PC-9 (cell line): ENCODE measurements at regions not wholly inside any gene's neighbourhood (a gene's known extent, or its start where the extent isn't known, plus 50 kb on each side); places are given as distances from the start of the nearest gene placed in this dataset.

Experiments
- BruUV-seq: library from RNA; stranded (reverse); fragments of 400-500 nt; replicated peaks from 2 replicates; lab custom pipeline; 2021; lab: Mats Ljungman, UMichigan
- CTCF ChIA-PET: fragments of 300-600 bp; sonication (Branson Sonifier 250); formaldehyde crosslinking; loops from one replicate; lab custom pipeline; 2022; ENCODE audit warnings: antibody characterized with exemption; lab: Charles Lee
- POLR2A ChIA-PET: fragments of 300-600 bp; sonication (Branson Sonifier 250); formaldehyde crosslinking; loops from one replicate; lab custom pipeline; 2022; ENCODE audit warnings: antibody characterized with exemption; ENCODE audit not compliant: unreplicated experiment; lab: Charles Lee
- DNase-seq, 2 experiments: peaks; one replicate each; pipeline versions ENCODE4 v3.0.0 to v3.0.0-alpha.2; 2015 to 2022; ENCODE audit warnings: mixed read lengths in 1 of 2
- H2AFZ ChIP-seq: fragments of 200-600 bp; sonication (generic); 2 replicates; pipeline ENCODE4 v1.8.1; 2017; ENCODE audit warnings: antibody characterized with exemption
- H3F3A ChIP-seq: fragments of 200-600 bp; sonication (generic); 2 replicates; pipeline ENCODE4 v1.8.1; 2017; ENCODE audit warnings: antibody characterized with exemption, mild to moderate bottlenecking, low read depth; ENCODE audit not compliant: insufficient read depth
- H3K27ac ChIP-seq: fragments of 200-600 bp; sonication (generic); 2 replicates; pipeline ENCODE4 v1.6.1; 2016; ENCODE audit warnings: mixed run types
- H3K27me3 ChIP-seq: fragments of 200-600 bp; sonication (generic); 2 replicates; pipeline ENCODE4 v1.6.1; 2016; ENCODE audit warnings: low read depth, mixed run types; ENCODE audit not compliant: insufficient read depth
- H3K36me3 ChIP-seq: fragments of 200-600 bp; sonication (generic); 2 replicates; pipeline ENCODE4 v1.6.1; 2016; ENCODE audit warnings: low read depth, mixed run types
- H3K4me1 ChIP-seq: fragments of 200-600 bp; sonication (generic); replicated peaks from 2 replicates; pipeline ENCODE4 v1.6.1; 2016; ENCODE audit warnings: mixed run types; ENCODE audit not compliant: insufficient read depth
- H3K4me2 ChIP-seq: fragments of 200-600 bp; sonication (generic); 2 replicates; pipeline ENCODE4 v1.6.1; 2017; ENCODE audit warnings: mixed run types
- H3K4me3 ChIP-seq: fragments of 200-600 bp; sonication (generic); 2 replicates; pipeline ENCODE4 v1.6.1; 2016; ENCODE audit warnings: mixed run types
- H3K79me2 ChIP-seq: fragments of 200-600 bp; sonication (generic); 2 replicates; pipeline ENCODE4 v1.6.1; 2017; ENCODE audit warnings: low read depth, mixed run types
- H3K9me2 ChIP-seq: fragments of 200-600 bp; sonication (generic); 2 replicates; pipeline ENCODE4 v1.8.1; 2017; ENCODE audit warnings: mild to moderate bottlenecking; ENCODE audit not compliant: insufficient read depth
- H3K9me3 ChIP-seq: fragments of 200-600 bp; sonication (generic); 2 replicates; pipeline ENCODE4 v1.8.1; 2016; ENCODE audit warnings: low read depth; ENCODE audit not compliant: insufficient read depth
- H4K20me1 ChIP-seq: fragments of 200-600 bp; sonication (generic); 2 replicates; pipeline ENCODE4 v1.8.1; 2017; ENCODE audit not compliant: insufficient read depth
- EZH2 ChIP-seq: fragments of 200-600 bp; sonication (generic); IDR thresholded peaks from 2 replicates; pipeline ENCODE4 v1.8.0; 2017; ENCODE audit warnings: antibody characterized with exemption, low read depth
- intact Hi-C: fragments of 100-400 bp; cut with micrococcal nuclease; formaldehyde crosslinking; loops from one replicate; pipeline ENCODE4 v1.10.0; 2022; ENCODE audit not compliant: unreplicated experiment
- TF ChIP-seq, protein P1 (sequence below): fragments of 200-600 bp; sonication (generic); conservative IDR thresholded peaks from 2 replicates; pipeline ENCODE4 v1.6.1; 2017; ENCODE audit warnings: mixed run types, antibody characterized with exemption, mild to moderate bottlenecking, moderate library complexity

DNA sequence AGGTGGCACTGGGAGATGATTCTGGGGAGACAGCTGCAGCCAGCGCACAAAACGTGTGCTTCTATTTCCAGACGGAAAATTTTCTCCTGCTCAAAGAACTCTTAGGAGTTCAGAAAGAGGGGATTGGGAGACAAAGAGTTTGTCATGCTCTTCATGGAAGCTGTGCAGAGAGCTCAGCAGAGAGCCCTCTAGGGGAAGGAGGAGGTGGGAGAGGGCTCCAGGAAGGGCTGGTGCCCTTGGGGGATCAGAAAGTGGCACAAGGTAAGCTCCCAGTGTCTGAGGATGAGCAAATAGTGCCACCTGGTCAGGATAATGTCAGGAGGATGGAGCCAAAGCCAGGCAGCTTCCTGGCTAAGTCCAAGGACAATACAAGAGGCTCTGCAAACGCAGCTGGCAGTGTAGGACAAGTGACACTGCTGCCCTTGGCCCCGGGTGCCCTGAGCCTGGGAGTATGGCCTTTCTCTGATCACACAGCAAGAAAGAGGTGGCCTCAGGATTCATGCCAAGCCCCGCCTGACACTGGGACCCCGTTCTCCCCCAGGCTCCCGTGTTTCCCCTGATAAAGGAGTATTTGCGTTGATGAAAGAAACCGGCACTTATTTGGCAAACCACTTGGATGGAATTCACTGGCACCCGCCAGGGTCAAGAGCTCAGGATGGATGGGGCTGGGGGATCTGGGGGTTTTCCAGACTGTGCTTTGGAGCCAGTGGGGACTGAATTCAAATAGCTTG, 254.0 kb downstream of the PTPRU start:
- H2AFZ ChIP-seq: no peak overlapping the region
- DNase-seq: no peak
- H3F3A ChIP-seq: no peaks in the 10 kb centered on the region
- H3K4me2 ChIP-seq: no peak overlapping the region
- intact Hi-C loops: no loop called here
- no peaks in the 10 kb centered on the region for H3K36me3 ChIP-seq
- 0 out of 2 replicates have a peak, but pooled peaks cover 3% of the 10 kb centered on the region for H3K27me3 ChIP-seq
- no peak overlapping the region for H3K27ac ChIP-seq
- ChIA-PET POLR2A (no interaction called here), CTCF (interaction anchor here (0.6 kb wide), 2 partner anchors 104 to 182 kb away, joined by 3 to 6 read pairs; no protein-coding TSS in a partner anchor)
- no peak overlapping the region for H3K4me3 ChIP-seq
- H4K20me1 ChIP-seq: no peaks in the 10 kb centered on the region
- H3K9me2 ChIP-seq: no peaks in the 10 kb centered on the region
- H3K4me1 ChIP-seq: no peaks in the 10 kb centered on the region
- H3K9me3 ChIP-seq: no peaks in the 10 kb centered on the region
- H3K79me2 ChIP-seq: no peaks in the 10 kb centered on the region
- BruUV-seq: no TSS peak
- TF ChIP-seq, protein P1, sequence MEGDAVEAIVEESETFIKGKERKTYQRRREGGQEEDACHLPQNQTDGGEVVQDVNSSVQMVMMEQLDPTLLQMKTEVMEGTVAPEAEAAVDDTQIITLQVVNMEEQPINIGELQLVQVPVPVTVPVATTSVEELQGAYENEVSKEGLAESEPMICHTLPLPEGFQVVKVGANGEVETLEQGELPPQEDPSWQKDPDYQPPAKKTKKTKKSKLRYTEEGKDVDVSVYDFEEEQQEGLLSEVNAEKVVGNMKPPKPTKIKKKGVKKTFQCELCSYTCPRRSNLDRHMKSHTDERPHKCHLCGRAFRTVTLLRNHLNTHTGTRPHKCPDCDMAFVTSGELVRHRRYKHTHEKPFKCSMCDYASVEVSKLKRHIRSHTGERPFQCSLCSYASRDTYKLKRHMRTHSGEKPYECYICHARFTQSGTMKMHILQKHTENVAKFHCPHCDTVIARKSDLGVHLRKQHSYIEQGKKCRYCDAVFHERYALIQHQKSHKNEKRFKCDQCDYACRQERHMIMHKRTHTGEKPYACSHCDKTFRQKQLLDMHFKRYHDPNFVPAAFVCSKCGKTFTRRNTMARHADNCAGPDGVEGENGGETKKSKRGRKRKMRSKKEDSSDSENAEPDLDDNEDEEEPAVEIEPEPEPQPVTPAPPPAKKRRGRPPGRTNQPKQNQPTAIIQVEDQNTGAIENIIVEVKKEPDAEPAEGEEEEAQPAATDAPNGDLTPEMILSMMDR: no peak
- no peak for TF ChIP-seq EZH2

DNA sequence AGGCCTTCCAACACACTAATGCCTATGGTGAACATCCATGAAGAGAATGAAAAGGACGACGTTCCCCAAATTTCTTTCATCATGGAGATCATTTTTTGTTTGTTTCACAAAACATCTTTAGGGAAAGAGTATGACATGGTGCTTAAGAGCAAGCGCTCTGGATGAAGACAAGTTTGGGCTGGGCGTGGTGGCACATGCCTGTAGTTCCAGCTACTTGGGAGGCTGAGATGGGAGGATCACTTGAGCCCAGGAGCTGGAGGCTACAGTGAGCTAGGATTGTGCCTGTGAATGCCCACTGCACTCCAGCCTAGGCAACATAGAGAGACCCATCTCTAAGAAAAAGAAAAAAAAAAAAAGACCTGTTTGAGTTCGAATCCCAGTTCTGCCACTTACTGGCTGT, 253.1 kb downstream of the PTPRU start:
- POLR2A ChIA-PET: no interaction called here

DNA sequence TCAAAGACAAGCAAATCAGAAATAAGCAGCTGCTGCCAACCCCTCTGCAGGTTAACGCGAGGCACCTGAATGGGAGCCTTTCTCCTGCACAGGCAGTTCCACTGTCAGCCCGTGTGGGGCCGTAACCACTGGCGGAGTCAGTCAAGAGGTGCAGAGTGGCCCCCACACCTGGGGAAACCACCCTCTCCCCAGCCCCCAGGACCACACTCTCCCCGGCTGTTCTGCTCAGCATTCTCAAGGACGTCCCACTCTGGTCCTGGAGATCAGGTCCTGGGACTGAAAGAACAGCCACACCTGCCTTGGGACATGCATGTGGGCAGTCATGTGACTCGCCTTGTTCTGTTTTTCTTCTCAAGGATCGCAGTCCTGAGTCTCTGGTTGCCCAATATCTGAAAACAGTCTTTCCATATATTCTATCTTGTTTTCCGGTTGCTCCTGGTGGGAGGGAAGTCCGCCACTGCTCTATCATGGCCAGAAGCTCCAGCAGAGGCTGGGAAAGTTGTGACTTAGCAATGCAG, 252.5 kb downstream of the PTPRU start:
- POLR2A ChIA-PET: no interaction called here

More for the DNA sequence above, 253.1 kb downstream of the PTPRU start:
- no peaks in the 10 kb centered on the region for H3K9me2 ChIP-seq
- H3F3A ChIP-seq: no peaks in the 10 kb centered on the region
- CTCF ChIA-PET: no interaction called here
- H3K27ac ChIP-seq: no peak overlapping the region
- intact Hi-C loops: no loop called here
- no peaks in the 10 kb centered on the region for H3K9me3 ChIP-seq
- H3K4me1 ChIP-seq: no peaks in the 10 kb centered on the region
- H3K4me3 ChIP-seq: no peak overlapping the region
- no peaks in the 10 kb centered on the region for H3K79me2 ChIP-seq
- DNase-seq: no peak
- H3K4me2 ChIP-seq: no peak overlapping the region
- no TSS peak for BruUV-seq
- 0 out of 2 replicates have a peak, but pooled peaks cover 3% of the 10 kb centered on the region for H3K27me3 ChIP-seq
- H2AFZ ChIP-seq: no peak overlapping the region
- no peak for TF ChIP-seq EZH2
- TF ChIP-seq, protein P1: no peak
- H3K36me3 ChIP-seq: no peaks in the 10 kb centered on the region
- no peaks in the 10 kb centered on the region for H4K20me1 ChIP-seq

More for the DNA sequence above, 252.5 kb downstream of the PTPRU start:
- no peaks in the 10 kb centered on the region for H3K79me2 ChIP-seq
- H3K27ac ChIP-seq: no peak overlapping the region
- no peak overlapping the region for H2AFZ ChIP-seq
- H4K20me1 ChIP-seq: no peaks in the 10 kb centered on the region
- no peak for DNase-seq
- no peaks in the 10 kb centered on the region for H3K4me1 ChIP-seq
- H3K9me3 ChIP-seq: no peaks in the 10 kb centered on the region
- H3K36me3 ChIP-seq: no peaks in the 10 kb centered on the region
- H3K4me2 ChIP-seq: no peak overlapping the region
- CTCF ChIA-PET: no interaction called here
- H3K9me2 ChIP-seq: no peaks in the 10 kb centered on the region
- TF ChIP-seq EZH2: no peak
- TF ChIP-seq, protein P1: no peak
- intact Hi-C loops: no loop called here
- BruUV-seq: no TSS peak
- no peaks in the 10 kb centered on the region for H3F3A ChIP-seq
- no peak overlapping the region for H3K4me3 ChIP-seq
- 0 out of 2 replicates have a peak, but pooled peaks cover 3% of the 10 kb centered on the region for H3K27me3 ChIP-seq
